ENCODE measurements at regions not wholly inside any gene's neighbourhood (a gene's known extent, or its start where the extent isn't known, plus 50 kb on each side); places are given as distances from the start of the nearest gene placed in this dataset.

DNA sequence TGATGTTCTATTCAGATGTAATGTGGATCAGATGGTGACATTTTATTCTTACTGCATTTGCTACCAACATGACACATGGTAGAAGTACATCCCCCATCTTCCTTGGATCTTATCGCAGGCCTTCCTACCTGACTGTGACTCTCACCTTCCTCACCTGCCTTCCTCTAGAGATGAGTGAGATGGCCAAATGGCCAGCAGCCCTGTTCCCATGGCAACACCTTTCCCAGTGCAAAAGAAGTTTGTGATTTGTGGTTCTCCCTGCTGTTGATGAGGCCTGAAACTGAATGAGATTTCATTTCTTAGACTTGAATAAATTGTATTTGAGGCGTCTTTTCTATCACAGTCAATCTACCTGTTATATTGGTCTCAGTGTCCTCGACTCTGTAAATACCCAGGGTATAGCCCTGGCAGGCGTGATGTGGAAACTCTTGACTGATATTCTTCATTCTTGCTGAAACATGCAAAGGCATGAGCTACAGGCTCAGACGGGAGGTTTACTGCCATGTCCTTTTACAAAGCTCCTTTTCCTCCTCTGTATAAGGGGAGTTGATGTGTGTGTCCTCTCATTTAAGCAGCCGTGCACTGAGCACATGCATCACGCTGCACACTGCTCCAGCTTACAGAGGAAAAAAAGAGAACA is 440.7 kb upstream of the AKR1E2 start:
- no peak for DNase-seq (ENCODE audit: low read depth)

DNA sequence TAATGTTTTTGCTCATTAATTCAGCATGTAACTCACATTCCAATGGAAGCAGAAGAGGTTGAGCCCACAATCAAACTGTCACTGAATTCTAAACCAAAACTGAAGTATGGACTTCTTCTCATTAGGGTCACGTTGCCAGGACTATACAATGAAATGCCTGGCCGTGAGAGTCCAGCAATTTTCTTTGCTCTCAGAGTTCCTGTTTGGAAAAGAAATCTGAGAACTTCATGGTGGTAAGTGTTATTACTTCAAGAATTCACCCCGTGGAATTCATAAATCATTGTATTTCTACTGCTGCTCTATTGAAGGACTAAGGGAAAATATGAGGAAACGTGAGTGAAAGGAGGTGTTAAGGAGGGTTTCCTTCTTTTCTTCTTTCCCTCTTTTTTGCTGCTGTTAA is 441.8 kb upstream of the AKR1E2 start:
- peak; percentile 61 for DNase-seq (ENCODE audit: low read depth)

DNA sequence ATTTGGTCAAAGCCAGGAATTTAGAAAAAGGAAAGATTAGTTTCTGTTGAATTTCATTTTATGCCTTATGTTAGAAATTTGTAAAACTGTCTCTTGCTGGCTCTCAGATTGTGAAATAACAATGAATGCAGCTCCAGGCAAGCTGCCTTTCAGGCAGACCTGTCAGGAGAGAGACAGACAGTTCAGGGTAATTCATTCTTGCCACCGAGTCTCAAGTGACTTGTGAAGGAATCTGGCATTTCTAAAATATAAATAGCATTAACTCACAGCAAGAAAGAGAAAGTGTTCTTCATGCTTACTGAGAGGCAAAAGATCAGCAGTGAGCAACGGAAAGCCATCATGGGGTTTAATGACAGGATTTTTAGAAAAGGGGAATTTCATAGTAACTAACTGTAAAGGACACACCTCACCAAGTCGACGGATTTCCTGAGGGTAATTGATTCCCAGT is 442.3 kb upstream of the AKR1E2 start:
- DNase-seq (ENCODE audit: low read depth) = no peak

DNA sequence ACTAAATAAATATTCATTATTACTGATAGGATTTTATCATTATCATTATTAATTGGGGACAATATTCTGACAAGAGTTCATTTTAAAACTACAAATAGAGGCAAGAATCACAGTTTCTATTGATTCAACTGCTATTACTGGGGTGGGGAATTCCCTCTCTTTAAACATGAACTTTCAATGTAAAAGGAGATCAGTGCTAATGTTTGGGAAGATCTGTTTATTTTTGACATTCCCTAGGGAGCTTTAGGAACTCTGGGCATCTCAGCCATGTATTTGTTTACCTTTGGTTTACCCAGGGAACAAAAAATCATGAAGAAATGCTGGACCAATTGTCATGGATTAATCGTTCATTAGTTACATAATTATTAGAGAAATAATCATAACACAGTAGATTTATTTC is 443.2 kb upstream of the AKR1E2 start:
- DNase-seq (ENCODE audit: low read depth) = no peak

DNA sequence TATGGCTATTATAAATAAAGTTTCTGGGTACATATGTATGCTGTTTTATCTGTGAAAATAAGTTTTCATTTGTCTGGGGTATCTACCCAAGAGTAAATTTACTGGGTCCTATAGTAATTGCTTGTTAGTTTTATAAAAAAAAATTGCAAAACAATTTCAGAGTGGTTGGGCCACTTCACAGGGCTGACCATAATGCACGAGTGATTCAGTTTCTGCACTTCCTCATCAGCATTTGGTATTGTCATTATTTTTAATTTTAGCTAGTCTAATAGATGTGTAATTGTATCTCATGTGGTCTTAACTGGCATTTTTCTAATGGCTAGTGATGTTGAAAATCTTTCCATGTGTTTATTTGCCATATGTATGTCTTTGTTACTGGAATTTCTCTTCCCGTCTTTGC is 452.4 kb upstream of the AKR1E2 start:
- no peak for DNase-seq (ENCODE audit: low read depth)

DNA sequence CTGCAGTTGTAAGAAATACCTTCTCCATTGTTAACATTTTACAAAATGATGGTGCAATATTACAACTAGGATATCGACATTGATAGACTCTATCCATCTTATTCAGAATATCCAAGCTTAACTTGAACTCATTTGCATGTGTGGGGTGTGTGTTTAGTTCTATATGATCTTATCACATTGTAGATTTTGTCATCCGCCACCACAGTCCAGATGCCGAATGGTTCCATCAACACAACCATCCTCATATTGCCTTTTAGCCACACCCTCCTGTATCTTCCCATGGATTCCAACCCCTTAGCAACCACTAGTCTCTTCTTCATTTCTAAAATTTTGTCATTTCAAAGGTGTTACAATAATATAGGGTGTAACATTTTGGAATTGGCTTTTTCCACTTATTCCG is 452.9 kb upstream of the AKR1E2 start:
- DNase-seq (ENCODE audit: low read depth) = no peak

DNA sequence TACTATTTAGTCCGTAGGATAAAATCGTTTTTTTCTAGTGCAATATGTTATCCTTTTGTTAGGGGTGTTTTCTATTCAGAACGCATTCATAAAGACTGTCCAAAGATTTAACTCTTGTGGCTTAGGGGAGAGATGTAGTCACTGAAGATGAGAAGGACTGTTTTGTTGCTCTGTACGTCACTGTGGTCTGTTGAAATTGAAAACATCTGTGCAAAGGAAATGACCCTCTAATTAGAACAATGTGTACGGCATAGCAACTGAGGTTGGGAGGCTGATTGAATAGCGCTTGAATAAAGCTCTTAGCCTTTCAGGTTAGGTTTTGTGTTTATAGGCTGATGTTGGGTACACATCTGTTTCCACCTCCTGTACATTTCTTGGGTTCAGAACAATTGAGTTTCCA is 453.4 kb upstream of the AKR1E2 start:
- DNase-seq (ENCODE audit: low read depth) = peak; percentile 97

DNA sequence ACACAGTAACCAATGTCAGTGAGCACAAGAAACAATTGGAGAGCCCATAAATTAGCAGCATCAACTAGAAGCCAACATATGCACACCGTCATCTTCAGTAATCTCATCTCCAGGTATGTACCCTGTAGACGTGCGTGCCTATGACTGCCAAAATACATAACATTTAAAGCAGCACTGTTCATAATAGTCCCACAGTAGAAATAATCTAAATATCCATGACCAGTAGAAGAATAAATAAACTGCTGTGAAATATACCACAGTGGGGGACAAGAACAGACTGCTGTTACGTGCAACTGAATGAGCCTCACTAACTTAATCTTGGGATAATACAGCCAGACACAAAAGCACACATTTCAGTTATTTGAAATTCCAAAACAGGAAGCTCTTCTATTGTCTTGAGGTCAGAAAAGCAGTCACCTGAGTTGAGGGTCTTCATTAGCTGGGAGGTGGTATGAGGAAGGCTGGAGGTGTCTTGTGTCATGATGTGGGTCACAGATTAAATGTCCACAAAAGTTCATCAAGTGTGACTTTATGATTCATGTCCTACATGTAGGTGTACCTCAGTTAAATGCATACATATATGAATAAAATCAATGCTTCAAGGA is 454.2 kb upstream of the AKR1E2 start:
- DNase-seq (ENCODE audit: low read depth) = no peak

DNA sequence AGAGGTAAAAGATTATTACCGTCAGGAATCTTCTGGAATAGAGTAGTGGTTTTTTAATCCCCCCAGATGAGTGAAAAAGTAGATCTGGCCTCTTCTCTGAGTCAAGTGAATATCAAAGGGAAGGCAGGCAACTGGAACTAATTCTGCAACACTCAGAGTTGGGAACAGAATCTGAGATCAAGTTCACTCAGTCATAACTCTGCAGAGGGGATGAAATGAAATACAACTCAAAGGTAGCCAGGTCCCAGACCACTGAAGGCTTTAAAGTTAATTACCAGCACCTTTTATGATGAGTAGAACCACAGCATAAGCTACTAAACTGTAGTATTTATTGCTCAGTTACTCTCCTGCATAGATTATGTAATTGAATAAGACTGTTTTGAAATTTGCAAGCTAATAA is 455.6 kb upstream of the AKR1E2 start:
- no peak for DNase-seq (ENCODE audit: low read depth)

DNA sequence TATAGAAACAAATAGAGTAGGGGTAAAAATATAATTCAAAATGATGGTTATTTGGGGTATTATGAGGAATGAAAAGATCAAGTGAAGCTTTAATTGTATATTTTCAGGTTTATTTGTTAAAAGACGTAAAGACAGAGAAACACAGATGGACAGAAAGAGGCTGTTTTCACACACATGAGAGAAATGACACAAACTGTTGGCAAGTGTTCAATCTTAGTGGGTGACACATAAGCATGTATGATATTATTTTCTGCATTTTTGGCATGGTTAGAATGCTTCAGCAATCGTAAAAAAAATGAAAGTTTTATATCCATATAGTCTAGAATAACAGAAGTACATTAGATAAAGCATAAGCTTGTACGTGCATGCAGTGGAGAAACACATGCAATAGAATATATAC is 464.4 kb upstream of the AKR1E2 start:
- DNase-seq (ENCODE audit: low read depth) = no peak

DNA sequence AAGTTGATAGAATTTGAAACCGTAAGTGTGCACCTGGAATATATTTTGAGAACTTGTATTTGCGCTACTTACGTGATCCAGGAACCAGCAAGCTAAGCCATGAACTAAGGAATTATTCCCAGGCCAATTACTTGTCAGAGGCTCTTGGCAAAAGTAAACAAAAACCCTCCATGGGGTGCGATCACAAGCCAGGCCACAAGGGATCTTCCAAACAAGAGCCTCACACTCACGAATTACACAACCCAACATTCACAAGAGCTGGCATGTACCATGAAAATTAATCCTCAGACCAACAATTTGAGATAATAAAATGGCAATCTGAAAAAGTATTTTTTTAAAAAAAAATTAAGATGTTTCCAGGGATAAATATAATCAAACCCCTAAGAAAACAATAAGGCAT is 467.0 kb upstream of the AKR1E2 start:
- DNase-seq (ENCODE audit: low read depth) = no peak

DNA sequence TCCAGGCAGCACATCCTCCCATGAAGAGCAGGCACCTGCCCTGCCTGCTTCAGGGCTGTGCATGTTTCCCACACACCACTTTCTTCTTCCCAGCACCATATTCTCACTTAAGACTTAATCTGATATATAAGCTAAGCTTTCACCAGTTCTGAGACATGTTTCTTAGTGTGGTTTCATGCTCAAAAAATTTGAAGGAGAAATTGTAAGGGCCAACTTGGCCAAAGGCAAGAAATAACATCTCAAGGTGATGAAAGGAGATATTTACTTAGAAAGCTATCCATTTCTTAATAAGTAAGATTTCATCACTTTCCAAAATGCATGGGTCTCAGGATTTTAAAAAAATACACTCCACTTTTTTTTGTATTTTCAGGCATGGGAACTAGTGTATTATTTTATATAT is 468.1 kb upstream of the AKR1E2 start:
- no peak for DNase-seq (ENCODE audit: low read depth)

DNA sequence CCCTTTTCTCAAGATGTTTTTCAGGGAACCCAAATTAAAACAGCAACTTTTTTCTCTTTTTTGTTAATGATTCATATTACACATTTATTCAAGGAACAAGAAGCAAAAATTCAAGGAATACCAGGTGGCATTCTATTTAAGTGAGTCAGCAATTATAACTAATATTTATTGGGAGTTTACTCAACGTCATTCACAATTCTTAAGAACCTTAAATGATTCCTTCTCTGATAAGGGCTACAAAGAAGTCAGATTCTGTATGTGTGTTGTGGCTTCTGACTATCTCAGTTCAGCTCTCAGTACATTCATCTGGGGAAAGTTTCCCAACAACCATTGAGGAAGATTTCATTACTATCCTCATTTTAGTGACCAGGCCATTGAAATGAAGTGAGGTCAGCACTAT is 470.7 kb upstream of the AKR1E2 start:
- no peak for DNase-seq (ENCODE audit: low read depth)

DNA sequence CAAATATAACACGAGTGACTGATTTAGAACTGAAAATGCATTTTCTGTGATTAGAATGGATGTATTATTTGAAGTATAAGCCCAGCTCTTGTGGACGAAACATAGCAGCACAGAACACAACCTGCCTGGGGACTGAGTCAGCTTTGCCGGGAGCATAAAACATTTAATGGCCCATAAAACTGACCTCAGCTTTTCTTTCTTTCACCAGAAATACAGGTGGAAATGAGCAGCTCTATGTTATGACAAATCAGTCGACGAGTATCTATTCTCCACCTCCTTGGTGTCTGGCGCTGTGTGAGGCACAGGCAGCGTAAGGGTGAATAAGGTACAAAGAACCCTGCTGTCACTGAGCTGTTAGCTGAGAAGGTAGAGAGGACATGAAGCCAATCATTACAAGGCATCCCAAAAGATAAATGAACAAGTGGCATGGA is 471.6 kb upstream of the AKR1E2 start:
- no peak for DNase-seq (ENCODE audit: low read depth)

DNA sequence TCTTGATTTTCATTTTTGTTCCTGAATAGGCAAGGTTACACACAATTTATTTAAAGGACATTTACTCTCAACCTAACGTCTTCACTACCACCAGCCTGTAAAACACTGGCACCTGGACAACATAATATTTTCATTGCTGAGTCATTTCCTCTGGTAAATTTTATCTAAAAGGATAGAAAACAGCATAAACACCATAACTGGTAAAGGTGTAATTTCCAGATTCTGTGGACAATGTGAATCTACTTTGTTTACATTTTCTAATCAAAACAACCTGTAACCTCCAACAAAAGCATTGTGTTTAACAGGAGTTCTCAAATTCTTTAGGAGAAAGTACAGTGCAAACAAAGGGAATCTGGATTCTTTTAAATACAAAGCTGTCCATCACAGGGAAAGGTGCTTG is 472.0 kb upstream of the AKR1E2 start:
- no peak for DNase-seq (ENCODE audit: low read depth)

DNA sequence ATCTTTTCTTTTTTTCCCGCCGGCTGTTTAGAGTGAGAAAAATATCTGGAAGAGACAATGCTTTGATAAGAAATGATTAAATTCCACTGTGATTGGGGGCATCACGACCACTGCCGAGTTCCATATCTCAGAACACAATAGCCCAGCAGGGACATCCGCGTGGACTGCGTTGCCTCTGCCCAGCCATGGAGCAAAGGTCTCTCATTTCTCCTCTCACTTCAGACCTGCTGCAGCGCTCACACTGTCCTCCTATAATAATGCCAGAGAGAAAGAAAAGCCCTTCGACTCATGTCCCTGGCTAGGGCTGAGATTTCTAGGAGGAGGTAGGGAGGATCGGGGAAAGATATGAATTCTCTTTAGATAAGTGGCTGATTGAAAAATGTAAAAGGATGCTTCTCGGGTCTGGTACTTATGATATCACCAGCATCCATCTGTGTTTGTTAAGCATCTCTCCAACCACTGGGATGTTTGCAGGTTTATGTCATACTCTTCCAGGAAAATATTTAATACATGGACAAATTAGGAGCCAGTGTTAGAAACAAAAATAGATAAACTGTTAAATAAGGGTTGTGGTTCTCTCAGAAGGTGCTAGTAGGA is 472.9 kb upstream of the AKR1E2 start:
- no peak for DNase-seq (ENCODE audit: low read depth)

DNA sequence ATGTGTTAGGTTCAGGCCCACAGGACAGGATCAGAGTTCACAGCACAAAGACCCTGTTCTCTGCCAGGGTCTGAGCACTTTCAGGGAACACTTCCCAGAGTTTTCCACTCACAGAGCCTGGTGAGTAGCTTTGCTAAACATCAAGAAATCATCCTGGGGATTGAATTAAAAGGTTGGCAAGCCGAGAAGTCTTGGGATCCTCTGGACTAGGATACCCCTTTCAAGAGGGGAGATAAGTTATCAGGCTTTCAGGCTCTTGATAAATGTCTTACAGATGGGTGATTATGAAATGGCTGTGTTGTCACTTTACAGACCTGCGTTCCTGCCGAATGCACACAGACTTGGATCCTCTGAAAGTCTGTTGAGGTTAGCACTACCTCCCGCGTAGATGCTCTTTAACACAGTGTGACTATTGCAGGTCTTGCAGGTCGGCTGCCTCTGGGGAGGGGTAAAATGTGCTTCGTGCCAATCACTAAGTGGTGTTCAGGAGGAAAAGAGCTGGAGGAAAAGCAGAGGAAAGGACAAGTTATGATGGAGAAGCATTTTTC is 473.5 kb upstream of the AKR1E2 start:
- no peak for DNase-seq (ENCODE audit: low read depth)

DNA sequence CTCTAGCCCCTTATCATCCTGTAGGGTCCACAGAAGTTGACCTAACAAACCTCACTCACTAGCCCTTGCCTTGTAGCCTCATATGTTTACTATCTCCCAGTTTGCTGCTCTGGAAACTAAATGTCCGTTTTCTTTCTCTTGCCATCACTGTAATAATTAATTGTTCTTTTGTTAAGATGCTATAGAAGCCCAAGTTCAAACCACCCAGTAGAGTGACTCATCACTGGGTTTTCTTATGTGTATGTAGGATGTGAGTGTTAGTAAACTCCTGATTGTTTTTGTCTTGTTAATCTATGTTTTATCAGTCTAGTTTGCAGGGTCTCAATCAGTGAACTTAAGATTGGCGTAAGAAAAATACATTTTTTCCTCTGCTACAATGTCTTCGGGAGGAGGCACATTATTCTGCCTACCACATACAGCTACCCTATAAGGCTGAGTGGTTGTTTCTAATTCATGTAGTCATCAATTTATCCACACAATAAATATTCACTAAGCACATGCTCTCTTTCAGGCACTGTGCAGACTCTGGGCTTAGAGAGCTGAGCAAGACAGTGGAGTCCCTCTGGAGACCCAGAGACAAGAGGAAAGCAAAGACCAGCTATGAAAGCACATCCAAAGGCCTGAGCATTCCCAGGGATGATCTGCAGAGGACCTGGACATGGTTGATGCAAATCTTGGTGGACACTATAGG is 474.1 kb upstream of the AKR1E2 start:
- DNase-seq (ENCODE audit: low read depth) = peak; percentile 53

DNA sequence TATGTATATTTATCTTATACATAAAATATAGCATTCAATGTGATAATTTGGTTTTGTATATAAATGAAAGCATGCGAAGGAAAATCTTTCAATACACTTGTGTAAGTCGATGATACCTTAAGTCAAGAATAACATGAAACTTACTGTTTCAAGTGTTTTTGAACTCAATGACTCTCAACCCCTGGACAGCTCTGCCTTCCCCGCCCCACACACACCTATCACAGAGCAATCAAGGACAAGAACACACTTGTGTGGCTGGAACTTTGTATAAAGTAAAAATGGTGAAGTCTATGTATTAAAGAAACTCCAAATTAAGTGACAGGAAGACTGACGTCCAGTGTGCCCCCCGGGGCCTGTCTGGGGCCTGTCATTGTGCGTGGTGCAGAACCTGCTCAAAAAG is 478.6 kb upstream of the AKR1E2 start:
- DNase-seq (ENCODE audit: low read depth) = no peak

DNA sequence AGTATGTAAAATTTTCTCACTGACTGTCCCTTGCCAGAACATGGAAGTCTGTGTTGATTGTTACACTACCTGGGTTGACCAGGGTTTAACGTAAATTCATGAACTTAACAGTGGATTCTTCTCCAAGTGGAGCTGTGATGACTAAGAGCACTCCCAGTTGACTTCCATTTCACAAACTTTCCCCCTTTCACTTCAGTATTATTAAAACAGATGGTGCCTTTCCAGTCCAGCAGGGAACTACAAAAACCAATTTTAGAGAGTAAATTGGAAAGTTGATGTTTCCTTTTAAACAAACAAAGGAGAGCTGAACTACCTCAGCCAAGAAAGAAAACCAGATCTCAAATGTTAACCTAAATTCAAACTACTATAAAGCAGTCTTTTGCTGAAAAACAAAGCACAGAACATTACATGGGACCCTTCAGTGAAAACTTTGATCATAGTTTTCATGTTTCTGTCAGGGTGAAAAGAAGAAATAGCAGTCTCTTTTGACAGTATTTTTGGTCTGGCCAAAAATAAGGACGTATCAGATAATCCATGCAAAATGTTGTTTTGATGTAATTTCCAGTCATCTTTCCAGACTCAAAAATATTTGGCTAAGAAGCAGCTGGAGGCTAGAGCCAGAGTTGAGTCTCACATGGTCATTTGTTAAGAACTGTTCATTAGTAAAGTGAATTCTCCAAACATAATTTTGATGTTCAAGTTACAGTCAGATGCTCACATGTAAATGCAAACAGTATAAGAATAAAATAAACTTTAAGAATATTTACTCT is 479.9 kb upstream of the AKR1E2 start:
- no peak for DNase-seq (ENCODE audit: low read depth)

DNA sequence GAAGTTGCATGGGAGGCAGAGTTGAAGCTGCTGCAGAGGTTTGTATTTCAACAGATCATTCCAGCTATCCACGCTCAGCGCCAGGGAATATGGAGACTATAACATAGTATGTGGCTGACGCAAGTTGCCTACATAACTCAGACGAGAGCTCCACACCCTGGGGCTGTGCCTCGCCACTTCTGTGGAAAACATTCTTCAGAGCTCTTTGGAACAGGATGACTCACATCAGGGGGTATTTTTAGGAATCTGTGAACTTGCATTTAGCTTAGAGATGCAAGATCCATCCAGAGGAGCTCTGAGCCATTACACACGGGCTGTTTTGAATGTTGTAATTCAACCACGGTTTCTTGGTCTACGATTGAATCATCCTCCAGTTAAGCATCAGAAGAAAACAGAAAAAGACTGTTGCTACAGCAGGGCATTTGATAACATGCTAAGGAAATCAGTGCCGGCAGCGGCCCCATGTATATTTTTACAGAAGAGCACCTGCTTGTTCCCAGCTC is 481.5 kb upstream of the AKR1E2 start:
- peak; percentile 100 for DNase-seq (ENCODE audit: low read depth)

DNA sequence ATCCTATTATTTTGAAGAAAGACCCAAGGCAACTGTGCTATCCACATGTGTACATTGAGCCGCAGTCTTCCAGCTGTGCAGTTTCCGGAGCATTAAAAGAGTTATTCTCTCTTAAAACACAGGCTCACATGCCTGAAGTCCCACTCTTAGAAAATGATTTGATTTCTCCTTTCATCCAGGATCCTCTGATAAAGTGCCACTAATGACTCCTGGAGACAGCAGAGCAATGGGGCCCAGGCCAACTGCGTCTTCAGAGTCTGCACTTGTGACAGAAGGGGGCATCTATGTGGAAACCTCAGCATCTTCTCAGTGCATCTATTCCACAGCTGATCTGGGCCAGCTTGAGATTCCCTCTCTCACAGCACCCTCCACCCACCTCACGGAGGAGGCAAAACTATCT is 482.1 kb upstream of the AKR1E2 start:
- DNase-seq (ENCODE audit: low read depth) = no peak
